Right lung (tissue), 2 donors: ENCODE measurements at regions not wholly inside any gene's neighbourhood (a gene's known extent, or its start where the extent isn't known, plus 50 kb on each side); places are given as distances from the start of the nearest gene placed in this dataset.

ENCODE experiments used
- DNase-seq, 2 donors: peaks; one replicate each; pipeline ENCODE4 v3.0.0-alpha.2; 2013

GRCh38 chr9:131809941-131810344 is 70.1 kb upstream of the RAPGEF1 start:
- DNase-seq: no peak

DNA sequence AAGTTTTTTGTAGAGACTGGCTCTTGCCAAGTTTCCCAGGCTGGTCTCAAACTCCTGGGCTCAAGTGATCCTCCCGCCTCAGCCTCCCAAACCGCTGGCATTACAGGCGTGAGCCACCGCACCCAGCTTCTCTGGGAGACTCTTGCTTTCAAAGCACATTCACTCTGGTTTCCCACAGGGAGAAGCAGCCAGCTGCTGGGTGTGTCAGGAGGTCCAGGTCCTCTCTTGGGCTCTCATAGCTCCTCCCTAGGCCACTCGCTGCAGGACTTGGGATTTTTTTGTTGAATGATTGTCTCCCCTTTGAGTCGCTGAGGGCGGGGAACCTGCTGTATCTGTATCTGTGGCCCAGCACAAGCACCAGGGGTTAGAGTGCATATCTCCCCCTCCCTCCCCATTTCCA is 68.4 kb upstream of the RAPGEF1 start:
- DNase-seq: no peak

- DNase-seq: no peak
Observed at GRCh38 chr9:131807144-131807983, 67.5 kb upstream of the RAPGEF1 start.

DNA sequence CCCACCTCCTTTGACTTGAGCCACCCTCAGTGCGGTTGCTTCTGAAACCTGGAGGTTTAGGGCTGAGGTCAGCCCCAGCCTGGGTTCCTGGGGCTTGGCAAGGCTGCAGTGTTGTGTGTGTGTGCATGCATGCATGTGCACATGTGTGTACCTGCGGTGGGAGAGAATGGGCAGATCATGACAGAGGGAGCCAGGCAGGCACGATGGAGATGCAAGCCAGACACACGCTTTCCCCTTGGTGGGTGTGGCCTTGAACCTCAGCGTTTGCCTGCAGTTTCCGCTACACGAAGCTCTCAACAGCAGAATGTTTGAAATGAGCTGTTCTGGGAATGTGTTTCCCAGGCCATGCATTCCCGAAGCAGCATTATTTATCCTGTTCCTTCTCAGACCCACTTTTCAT is 65.9 kb upstream of the RAPGEF1 start:
- DNase-seq: no peak

DNA sequence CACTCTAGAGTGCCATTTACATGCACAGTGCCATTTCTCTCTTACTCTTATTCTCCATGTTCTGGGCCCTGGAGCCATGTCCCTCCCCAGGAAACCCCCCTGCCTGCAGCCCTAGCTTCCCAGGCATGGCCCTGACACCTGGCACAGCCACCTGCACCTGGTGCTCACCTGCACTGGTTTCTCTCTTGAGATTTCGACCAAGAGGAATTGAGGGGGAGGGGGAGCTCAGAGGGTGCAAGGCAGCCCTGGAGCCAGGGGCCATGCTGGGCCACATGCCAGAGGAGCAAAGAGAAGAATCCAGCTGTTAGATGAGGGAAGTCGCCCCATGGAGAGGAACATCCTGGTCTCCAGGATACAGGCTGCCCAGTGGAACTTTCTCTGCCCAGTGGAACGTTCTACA is 65.0 kb upstream of the RAPGEF1 start:
- no peak for DNase-seq

DNA sequence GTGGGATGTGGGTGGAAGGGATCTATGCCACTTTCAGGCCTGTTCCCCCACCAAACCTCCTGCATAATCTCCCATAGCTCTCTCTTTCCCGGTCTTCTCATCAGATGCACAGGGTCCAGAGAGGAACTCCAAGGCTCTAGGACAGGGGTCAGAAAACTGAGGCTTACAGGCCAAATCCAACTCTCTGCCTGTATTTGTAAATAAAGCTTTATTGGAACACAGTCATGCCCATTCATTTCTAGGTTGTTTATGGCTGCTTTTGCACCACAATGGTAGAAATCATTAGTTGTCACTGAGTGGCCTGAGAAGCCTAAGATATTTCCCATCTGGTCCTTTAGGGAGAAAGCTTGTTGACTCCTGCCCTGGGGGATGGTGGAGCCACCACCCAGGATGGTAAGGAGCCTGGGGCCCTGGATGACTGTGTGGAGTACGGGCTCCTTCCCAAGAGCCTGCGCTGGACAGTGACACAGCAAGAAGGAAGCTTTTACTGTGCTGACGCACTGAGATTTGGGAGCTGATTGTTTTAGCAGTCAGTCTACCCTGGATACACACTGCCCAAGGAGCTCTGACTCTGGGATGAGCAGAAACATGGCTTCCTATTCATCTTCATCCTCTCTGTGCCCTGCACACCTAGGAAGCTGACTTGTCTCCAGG is 64.0 kb upstream of the RAPGEF1 start:
- no peak for DNase-seq

- DNase-seq: no peak
Observed at GRCh38 chr9:131801810-131802209, 61.9 kb upstream of the RAPGEF1 start.

GRCh38 chr9:131800843-131801242 is 61.0 kb upstream of the RAPGEF1 start:
- no peak for DNase-seq

GRCh38 chr9:131800366-131800765 is 60.5 kb upstream of the RAPGEF1 start:
- DNase-seq: no peak

DNA sequence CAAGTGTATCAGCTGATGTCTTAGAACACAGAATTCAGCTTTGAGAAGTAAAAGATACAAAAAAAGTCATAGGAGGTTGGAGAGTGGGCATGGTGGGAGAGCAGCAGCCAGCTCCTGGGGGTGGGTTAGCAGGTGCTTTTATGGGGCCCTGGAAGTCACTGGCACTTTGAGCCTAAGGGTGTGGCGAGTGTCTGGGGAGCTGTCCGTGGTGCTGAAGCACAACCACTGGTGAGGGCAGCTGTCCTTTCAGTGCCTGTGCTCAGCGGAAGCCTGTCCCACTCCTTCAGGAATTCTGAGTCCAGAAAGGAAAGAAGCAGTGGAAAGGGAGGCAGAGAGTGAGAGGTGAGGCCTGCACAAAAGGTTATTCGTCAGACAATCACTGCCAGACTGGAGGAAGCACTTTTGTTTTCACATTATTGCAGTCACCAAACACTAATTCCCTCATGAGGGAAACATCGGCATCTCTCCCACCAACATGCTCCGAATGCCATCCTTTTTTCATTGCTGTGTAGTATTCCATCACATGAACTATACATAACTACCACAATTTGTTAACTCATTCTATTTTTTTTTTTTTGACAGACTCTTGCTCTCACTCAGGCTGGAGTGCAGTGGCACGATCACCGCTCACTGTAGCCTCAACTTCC is 59.4 kb upstream of the RAPGEF1 start:
- peak; percentile 25 to 33 for DNase-seq

DNA sequence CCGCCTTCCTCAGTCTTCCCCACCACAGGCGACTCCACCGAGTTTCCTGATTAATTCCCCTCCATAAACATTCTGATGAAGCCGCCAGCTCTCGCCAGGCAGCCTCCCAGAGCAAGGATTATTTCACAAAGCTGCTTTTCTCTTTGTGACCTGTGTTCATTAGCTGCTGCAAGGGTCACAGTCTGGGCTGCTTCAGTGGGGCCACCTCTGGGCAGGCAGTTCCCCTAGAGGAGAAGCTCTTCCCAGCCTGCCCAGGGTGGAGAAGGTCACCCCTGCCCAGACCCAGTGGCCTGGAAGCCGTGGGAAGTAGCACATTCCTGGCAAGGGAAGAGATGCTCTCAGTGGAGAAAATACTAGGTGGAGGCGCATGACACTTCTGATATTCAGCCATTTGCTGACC is 58.4 kb upstream of the RAPGEF1 start:
- DNase-seq: no peak

DNA sequence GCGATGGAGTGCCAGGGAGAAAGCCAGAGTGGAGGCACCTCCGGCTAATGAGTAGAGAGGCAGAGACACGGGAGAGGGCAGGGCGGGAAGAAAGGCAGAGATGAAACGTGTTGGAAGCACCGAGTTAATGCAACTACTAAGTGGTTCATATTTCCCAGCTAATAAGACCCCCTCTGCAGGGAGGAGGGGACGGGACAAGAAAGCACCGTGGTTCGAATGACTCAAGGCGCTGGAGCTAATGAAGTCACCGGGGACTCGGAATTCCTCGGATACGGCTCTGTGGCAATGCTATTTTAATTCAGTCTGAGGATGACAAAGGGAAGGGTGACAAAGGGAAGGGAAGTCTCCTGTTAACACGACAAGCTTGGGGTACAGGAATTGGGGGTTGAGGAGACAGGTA is 54.5 kb upstream of the RAPGEF1 start:
- DNase-seq: no peak

- DNase-seq: no peak
Observed at GRCh38 chr9:131791542-131792254, 51.8 kb upstream of the RAPGEF1 start.
